NB4 (cell line): ENCODE measurements at regions not wholly inside any gene's neighbourhood (a gene's known extent, or its start where the extent isn't known, plus 50 kb on each side); places are given as distances from the start of the nearest gene placed in this dataset.

Source experiments
- CTCF ChIP-seq: IDR thresholded peaks from one replicate; pipeline ENCODE4 v1.5.1; 2012; ENCODE audit warnings: low read depth, low read length
- MYC ChIP-seq: IDR thresholded peaks from 2 replicates; pipeline ENCODE4 v1.6.1; 2011; ENCODE audit warnings: low read depth, low read length
- POLR2A ChIP-seq: IDR thresholded peaks from 2 replicates; pipeline ENCODE4 v1.6.1; 2011; ENCODE audit warnings: mild to moderate bottlenecking; ENCODE audit not compliant: insufficient read length; ENCODE audit errors: extremely low read depth

DNA sequence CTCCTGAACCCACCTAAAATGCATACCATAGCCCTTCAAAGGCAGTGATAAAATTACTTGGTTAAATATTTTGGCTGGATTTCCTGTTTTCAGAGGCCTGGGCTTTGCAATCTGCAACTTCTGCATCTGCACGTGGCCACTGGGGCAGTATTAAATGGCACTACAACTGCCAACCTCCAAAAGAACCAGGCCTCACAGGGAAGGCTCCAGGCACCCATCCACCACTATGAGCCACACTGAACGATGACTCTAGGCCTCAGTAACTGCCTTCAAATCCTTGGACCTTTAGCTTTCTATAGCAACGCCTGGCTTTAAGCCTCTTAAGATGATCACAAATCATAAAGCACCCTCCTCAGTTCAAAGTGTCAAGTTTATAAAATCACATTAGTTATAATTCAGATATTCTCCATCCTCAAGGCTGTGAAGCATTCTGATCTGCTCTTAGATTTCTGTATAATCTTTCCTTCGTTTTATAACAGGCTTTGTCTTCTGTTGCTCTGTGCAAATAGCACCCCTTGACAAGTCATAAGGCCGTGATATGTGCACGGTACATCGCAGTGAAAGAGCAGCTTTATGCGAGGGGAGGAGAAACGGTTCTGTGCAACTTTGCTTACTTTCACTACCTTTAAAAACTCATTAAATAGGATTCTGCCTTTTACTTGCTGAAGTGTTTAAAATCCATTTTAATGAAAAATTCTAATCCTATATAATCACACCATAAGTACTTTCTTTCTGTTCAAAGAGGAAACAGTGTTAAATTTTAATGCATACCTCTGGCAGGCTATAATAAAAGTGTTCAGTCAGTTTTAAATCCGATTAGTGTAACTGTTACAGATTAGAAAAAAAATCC is 196.4 kb upstream of the G2E3 start:
- TF ChIP-seq POLR2A (no peak), CTCF (no peak), MYC (no peak)
